ENCODE measurements at regions not wholly inside any gene's neighbourhood (a gene's known extent, or its start where the extent isn't known, plus 50 kb on each side); places are given as distances from the start of the nearest gene placed in this dataset.

- TF ChIP-seq CREB1 (CRISPR knock-in tag; IDR thresholded peaks at IDR 0.05) (no peak), ATF1 (CRISPR knock-in tag; IDR thresholded peaks at IDR 0.05) (no peak), USF2 (CRISPR knock-in tag; IDR thresholded peaks at IDR 0.05) (no peak)
These were observed 95.2 kb upstream of the CPEB4 start for GRCh38 chr5:173792781-173793547.

Data from WTC11 (cell line).